ENCODE measurements at regions not wholly inside any gene's neighbourhood (a gene's known extent, or its start where the extent isn't known, plus 50 kb on each side); places are given as distances from the start of the nearest gene placed in this dataset.

DNA sequence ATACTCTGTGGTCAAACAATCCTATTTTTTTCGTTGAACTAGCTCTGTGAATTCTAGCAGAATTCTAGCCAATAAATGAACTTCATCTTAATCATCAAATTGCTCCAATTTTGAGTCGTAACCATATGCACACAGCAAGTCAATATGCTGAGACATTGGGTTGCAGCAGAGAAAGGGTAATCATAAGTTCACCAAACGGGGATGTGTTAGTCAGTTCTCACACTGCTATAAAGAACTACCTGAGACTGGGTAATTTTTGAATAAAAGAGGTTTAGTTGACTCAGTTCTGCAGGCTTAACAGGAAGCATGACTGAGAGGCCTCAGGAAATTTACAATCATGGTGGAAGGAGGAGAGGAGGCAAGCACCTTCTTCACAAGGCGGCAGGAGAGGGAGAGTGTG is 67.7 kb upstream of the ABCC4 start:
- no peaks in the 10 kb centered on the region for H3K27me3 ChIP-seq (ENCODE audit: control insufficient read depth in 1 of 2, insufficient read depth in 2 of 2, low read length in 2 of 2)
- no peak overlapping the region for H3K27ac ChIP-seq (ENCODE audit: low read length)
- H3K4me3 ChIP-seq (ENCODE audit: low read length in 2 of 2): no peak overlapping the region
- H3K9me3 ChIP-seq (ENCODE audit: control insufficient read depth in 2 of 2, low read length in 2 of 2): no peaks in the 10 kb centered on the region
- no peaks in the 10 kb centered on the region for H3K4me1 ChIP-seq (ENCODE audit: control insufficient read depth, insufficient read depth, low read length)
- H3K36me3 ChIP-seq (ENCODE audit: control insufficient read depth in 2 of 2, insufficient read depth in 2 of 2, low read length in 2 of 2): no peaks in the 10 kb centered on the region
- H3K9ac ChIP-seq (ENCODE audit: low read length in 2 of 2): no peak overlapping the region

DNA sequence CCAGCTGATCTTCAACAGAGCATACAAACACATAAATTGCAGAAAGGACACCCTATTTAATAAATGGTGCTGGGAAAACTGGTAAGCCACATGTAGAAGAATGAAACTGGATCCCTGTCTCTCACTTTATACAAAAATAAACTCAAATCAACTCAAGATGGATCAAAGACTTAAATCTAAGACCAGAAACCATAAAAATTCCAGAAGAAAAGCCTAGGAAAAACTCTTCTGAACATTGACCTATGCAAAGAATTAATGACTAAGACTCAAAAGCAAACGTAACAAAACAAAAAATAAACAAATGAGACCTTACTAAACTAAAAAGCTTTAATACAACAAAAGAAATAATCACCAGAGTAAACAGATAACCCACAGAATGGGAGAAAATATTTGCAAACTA is 74.5 kb upstream of the ABCC4 start:
- no peak overlapping the region for H3K9ac ChIP-seq (ENCODE audit: low read length in 2 of 2)
- H3K27ac ChIP-seq (ENCODE audit: low read length): no peak overlapping the region
- H3K4me3 ChIP-seq (ENCODE audit: low read length in 2 of 2): no peak overlapping the region
- H3K4me1 ChIP-seq (ENCODE audit: control insufficient read depth, insufficient read depth, low read length): peaks cover 5% of the 10 kb centered on the region
- H3K36me3 ChIP-seq (ENCODE audit: control insufficient read depth in 2 of 2, insufficient read depth in 2 of 2, low read length in 2 of 2): no peaks in the 10 kb centered on the region
- H3K27me3 ChIP-seq (ENCODE audit: control insufficient read depth in 1 of 2, insufficient read depth in 2 of 2, low read length in 2 of 2): no peaks in the 10 kb centered on the region
- H3K9me3 ChIP-seq (ENCODE audit: control insufficient read depth in 2 of 2, low read length in 2 of 2): no peaks in the 10 kb centered on the region

DNA sequence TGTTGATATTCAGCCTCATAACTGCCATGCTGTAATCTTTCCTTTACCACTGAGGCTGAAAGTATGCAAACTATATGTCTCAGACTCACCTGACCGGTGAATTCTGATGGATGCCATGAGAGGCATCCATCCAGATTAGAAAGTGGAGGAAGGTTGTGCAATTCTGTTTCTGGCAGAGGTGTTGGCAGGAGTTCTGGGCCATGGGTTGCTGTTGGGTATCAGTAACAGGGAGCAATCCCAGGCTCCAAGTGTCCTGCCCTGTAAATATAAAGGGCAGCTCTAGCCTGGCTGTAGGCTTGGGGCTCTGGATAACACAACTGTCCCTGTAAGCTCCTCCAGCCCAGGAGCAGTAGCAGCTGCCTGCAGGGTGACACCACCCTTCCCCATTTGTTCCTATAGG is 77.4 kb upstream of the ABCC4 start:
- Histone ChIP-seq H3K27ac (ENCODE audit: low read length) (no peak overlapping the region), H3K36me3 (ENCODE audit: control insufficient read depth in 2 of 2, insufficient read depth in 2 of 2, low read length in 2 of 2) (no peaks in the 10 kb centered on the region), H3K4me1 (ENCODE audit: control insufficient read depth, insufficient read depth, low read length) (peaks cover 5% of the 10 kb centered on the region), H3K9me3 (ENCODE audit: control insufficient read depth in 2 of 2, low read length in 2 of 2) (no peaks in the 10 kb centered on the region), H3K4me3 (ENCODE audit: low read length in 2 of 2) (no peak overlapping the region), H3K27me3 (ENCODE audit: control insufficient read depth in 1 of 2, insufficient read depth in 2 of 2, low read length in 2 of 2) (no peaks in the 10 kb centered on the region), H3K9ac (ENCODE audit: low read length in 2 of 2) (no peak overlapping the region)

DNA sequence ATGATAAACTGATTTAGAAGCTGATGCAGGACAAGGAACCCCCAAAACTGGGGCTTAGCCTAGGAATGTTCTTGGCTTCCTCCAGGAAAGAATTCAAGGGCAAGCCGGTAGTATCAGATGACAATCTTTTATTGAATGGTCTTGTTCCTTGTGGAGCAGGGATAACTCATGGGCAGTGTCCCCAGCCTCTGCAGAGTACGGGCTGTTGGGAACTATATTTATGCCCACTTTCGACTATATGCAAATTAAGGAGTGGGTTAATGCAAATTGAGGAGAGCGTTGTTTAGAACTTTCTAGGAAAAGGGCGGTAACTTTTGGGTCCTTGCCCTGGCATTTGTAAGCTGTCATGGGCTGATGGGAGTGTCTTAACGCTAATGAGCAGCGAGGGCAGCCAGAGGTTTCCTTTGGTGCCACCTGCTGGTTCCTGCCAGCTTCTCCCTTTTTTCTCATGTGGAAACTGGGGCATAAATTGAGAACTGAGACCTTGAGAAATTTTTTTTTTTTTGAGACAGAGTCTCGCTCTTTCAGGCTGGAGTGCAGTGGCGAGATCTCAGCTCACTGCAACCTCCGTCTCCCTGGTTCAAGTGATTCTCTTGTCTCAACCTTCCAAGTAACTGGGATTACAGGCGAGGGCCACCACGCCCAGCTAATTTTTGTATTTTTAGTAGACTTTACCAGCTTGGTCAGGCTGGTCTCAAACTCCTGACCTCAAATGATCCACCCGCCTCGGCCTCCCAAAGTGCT is 79.4 kb upstream of the ABCC4 start:
- no peak overlapping the region for H3K27ac ChIP-seq (ENCODE audit: low read length)
- no peaks in the 10 kb centered on the region for H3K27me3 ChIP-seq (ENCODE audit: control insufficient read depth in 1 of 2, insufficient read depth in 2 of 2, low read length in 2 of 2)
- H3K4me3 ChIP-seq (ENCODE audit: low read length in 2 of 2): peak overlapping the region in 1 of 2 donors; percentile 44
- no peaks in the 10 kb centered on the region for H3K9me3 ChIP-seq (ENCODE audit: control insufficient read depth in 2 of 2, low read length in 2 of 2)
- no peaks in the 10 kb centered on the region for H3K36me3 ChIP-seq (ENCODE audit: control insufficient read depth in 2 of 2, insufficient read depth in 2 of 2, low read length in 2 of 2)
- H3K9ac ChIP-seq (ENCODE audit: low read length in 2 of 2): no peak overlapping the region
- peaks cover 9% of the 10 kb centered on the region for H3K4me1 ChIP-seq (ENCODE audit: control insufficient read depth, insufficient read depth, low read length)

DNA sequence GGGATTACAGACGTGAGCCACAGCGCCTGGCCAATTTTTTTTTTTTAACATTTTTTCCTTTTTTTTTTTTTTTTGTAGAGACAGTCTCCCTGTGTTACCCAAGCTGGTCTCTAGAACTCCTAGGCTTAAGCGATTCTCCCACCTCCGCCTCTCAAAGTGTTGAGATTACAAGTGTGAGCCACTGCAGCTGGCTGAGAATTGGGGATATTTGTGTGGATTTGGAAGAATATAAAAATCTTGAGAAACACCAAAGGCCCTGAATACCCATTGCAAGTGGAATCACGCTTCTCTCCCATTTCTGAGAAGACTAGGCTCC is 79.9 kb upstream of the ABCC4 start:
- H3K4me3 ChIP-seq (ENCODE audit: low read length in 2 of 2): no peak overlapping the region
- H3K9ac ChIP-seq (ENCODE audit: low read length in 2 of 2): no peak overlapping the region
- no peaks in the 10 kb centered on the region for H3K36me3 ChIP-seq (ENCODE audit: control insufficient read depth in 2 of 2, insufficient read depth in 2 of 2, low read length in 2 of 2)
- H3K9me3 ChIP-seq (ENCODE audit: control insufficient read depth in 2 of 2, low read length in 2 of 2): no peaks in the 10 kb centered on the region
- peaks cover 10% of the 10 kb centered on the region for H3K4me1 ChIP-seq (ENCODE audit: control insufficient read depth, insufficient read depth, low read length)
- H3K27ac ChIP-seq (ENCODE audit: low read length): no peak overlapping the region
- no peaks in the 10 kb centered on the region for H3K27me3 ChIP-seq (ENCODE audit: control insufficient read depth in 1 of 2, insufficient read depth in 2 of 2, low read length in 2 of 2)

DNA sequence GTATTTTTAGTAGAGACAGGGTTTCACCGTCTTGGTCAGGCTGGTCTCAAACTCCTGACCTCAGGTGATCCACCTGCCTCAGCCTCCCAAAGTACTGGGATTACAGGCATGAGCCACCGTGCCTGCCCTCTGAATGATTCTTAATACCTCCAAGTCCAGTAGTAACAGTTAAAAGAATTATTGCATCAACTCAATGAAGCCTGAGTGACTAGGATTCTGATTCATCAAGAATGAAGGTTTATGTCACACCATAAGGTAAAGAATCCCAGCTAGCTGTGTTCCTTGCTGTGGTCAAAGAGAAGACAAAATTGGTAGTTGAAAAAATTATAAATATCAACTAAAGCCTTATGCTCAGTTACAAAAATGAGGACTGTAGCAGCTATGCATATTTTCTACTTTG is 81.2 kb upstream of the ABCC4 start:
- no peak overlapping the region for H3K9ac ChIP-seq (ENCODE audit: low read length in 2 of 2)
- H3K9me3 ChIP-seq (ENCODE audit: control insufficient read depth in 2 of 2, low read length in 2 of 2): no peaks in the 10 kb centered on the region
- no peaks in the 10 kb centered on the region for H3K27me3 ChIP-seq (ENCODE audit: control insufficient read depth in 1 of 2, insufficient read depth in 2 of 2, low read length in 2 of 2)
- H3K36me3 ChIP-seq (ENCODE audit: control insufficient read depth in 2 of 2, insufficient read depth in 2 of 2, low read length in 2 of 2): no peaks in the 10 kb centered on the region
- H3K4me3 ChIP-seq (ENCODE audit: low read length in 2 of 2): no peak overlapping the region
- H3K4me1 ChIP-seq (ENCODE audit: control insufficient read depth, insufficient read depth, low read length): peaks cover 13% of the 10 kb centered on the region
- H3K27ac ChIP-seq (ENCODE audit: low read length): no peak overlapping the region

DNA sequence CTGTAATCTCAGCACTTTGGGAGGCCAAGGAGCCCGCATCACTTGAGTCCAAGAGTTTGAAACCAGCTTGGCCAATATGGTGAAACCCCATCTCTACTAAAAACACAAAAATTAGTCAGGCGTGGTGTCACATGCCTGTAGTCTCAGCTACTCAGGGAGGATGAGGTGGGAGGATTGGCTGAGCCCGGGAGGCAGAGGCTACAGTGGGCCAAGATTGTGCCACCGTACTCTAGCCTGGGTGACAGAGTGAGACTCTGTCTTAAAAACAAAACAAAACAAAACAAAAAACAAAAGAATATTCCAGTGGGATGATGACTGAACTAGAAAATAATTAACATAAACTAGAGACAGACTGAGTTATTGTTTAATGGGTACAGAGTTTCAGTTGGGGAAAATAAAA is 81.7 kb upstream of the ABCC4 start:
- no peaks in the 10 kb centered on the region for H3K27me3 ChIP-seq (ENCODE audit: control insufficient read depth in 1 of 2, insufficient read depth in 2 of 2, low read length in 2 of 2)

DNA sequence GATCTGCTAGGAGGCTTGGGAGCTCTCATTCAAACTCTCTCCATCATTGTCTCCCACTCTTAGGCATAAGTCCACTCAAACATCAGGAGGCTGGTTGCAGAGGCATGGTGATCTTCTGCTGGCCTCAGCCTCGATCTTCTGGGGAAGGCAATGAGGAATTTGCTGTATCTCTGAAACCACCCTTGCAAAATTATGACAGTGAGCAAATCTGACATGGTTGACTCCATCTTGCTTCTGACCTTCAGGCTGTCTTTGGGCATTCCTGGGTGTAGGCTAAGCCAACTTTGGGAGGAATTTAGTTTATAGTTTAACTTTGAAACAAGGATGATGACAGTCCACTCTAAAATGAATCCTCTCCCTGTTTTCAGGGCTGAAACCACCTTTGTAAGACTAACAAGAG is 84.1 kb upstream of the ABCC4 start:
- Histone ChIP-seq H3K4me3 (ENCODE audit: low read length in 2 of 2) (no peak overlapping the region), H3K36me3 (ENCODE audit: control insufficient read depth in 2 of 2, insufficient read depth in 2 of 2, low read length in 2 of 2) (no peaks in the 10 kb centered on the region), H3K9ac (ENCODE audit: low read length in 2 of 2) (no peak overlapping the region), H3K27me3 (ENCODE audit: control insufficient read depth in 1 of 2, insufficient read depth in 2 of 2, low read length in 2 of 2) (no peaks in the 10 kb centered on the region), H3K4me1 (ENCODE audit: control insufficient read depth, insufficient read depth, low read length) (peaks cover 11% of the 10 kb centered on the region), H3K27ac (ENCODE audit: low read length) (no peak overlapping the region), H3K9me3 (ENCODE audit: control insufficient read depth in 2 of 2, low read length in 2 of 2) (no peaks in the 10 kb centered on the region)

More for the DNA sequence above, 81.7 kb upstream of the ABCC4 start:
- Histone ChIP-seq H3K36me3 (ENCODE audit: control insufficient read depth in 2 of 2, insufficient read depth in 2 of 2, low read length in 2 of 2) (no peaks in the 10 kb centered on the region), H3K9me3 (ENCODE audit: control insufficient read depth in 2 of 2, low read length in 2 of 2) (no peaks in the 10 kb centered on the region), H3K27ac (ENCODE audit: low read length) (no peak overlapping the region), H3K4me3 (ENCODE audit: low read length in 2 of 2) (no peak overlapping the region), H3K4me1 (ENCODE audit: control insufficient read depth, insufficient read depth, low read length) (peaks cover 13% of the 10 kb centered on the region), H3K9ac (ENCODE audit: low read length in 2 of 2) (no peak overlapping the region)

DNA sequence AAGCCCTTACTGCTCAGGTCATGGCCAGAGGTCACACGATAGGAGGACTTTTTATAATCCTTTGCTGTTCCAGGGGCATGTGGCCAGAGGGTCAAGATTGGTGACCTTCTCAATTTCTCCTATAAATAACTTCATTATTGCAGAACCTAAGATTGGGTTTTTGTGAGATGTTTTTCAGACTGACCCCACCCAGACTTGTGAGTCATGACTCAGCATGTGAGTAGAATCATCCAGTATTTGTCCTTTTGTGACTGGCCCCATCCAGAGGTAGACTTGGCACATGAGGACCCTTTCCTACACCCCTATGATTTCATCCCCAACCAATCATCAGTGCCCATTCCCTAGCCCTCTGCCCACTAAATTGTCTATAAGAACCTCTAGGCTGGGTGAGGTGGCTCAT is 84.5 kb upstream of the ABCC4 start:
- Histone ChIP-seq H3K4me3 (ENCODE audit: low read length in 2 of 2) (no peak overlapping the region), H3K36me3 (ENCODE audit: control insufficient read depth in 2 of 2, insufficient read depth in 2 of 2, low read length in 2 of 2) (no peaks in the 10 kb centered on the region), H3K4me1 (ENCODE audit: control insufficient read depth, insufficient read depth, low read length) (peaks cover 8% of the 10 kb centered on the region), H3K27me3 (ENCODE audit: control insufficient read depth in 1 of 2, insufficient read depth in 2 of 2, low read length in 2 of 2) (no peaks in the 10 kb centered on the region), H3K9me3 (ENCODE audit: control insufficient read depth in 2 of 2, low read length in 2 of 2) (no peaks in the 10 kb centered on the region), H3K9ac (ENCODE audit: low read length in 2 of 2) (no peak overlapping the region), H3K27ac (ENCODE audit: low read length) (no peak overlapping the region)

DNA sequence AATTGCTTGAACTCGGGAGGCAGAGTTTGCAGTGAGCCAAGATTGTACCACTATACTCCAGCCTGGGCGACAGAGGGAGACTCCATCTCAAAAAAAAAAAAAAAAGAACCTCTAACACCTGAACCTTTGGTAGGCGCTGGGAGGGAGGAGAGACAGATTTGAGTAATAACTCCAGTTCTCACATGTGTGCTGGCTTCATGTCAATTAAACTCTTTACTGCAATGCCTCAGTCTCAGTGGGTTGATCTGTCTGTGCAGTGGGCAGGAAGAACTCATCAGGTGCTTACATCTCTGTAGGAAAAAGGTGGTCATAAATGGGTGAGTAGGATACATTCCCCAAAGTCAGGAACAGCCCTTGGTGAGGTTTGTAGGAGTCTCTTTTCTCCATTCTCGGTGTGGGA is 85.1 kb upstream of the ABCC4 start:
- no peak overlapping the region for H3K9ac ChIP-seq (ENCODE audit: low read length in 2 of 2)
- no peaks in the 10 kb centered on the region for H3K27me3 ChIP-seq (ENCODE audit: control insufficient read depth in 1 of 2, insufficient read depth in 2 of 2, low read length in 2 of 2)
- H3K36me3 ChIP-seq (ENCODE audit: control insufficient read depth in 2 of 2, insufficient read depth in 2 of 2, low read length in 2 of 2): no peaks in the 10 kb centered on the region
- H3K27ac ChIP-seq (ENCODE audit: low read length): no peak overlapping the region
- H3K4me3 ChIP-seq (ENCODE audit: low read length in 2 of 2): no peak overlapping the region
- no peaks in the 10 kb centered on the region for H3K9me3 ChIP-seq (ENCODE audit: control insufficient read depth in 2 of 2, low read length in 2 of 2)
- peaks cover 8% of the 10 kb centered on the region for H3K4me1 ChIP-seq (ENCODE audit: control insufficient read depth, insufficient read depth, low read length)

DNA sequence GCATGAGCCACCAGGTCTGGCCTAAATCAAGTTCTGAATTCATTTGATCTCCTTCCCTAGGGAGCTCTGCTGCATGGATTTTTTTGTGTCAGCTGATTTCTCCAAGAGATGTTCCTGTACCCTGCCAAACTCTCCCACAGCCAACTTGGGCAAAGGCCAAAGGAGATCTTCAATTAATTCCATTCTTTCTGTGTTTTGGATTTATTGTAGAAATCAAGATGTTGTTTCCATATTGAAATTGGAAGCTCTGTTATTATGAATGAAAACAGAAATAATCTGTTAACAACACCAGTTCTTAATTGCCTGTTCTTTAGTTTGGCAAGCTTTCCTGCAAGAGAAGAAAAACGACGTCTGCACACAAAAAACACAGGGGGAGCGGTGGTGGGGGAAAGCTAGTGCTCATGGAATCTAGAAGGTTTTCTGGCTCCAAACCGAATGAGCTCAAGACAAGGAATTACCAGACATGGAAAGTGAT is 86.5 kb upstream of the ABCC4 start:
- Histone ChIP-seq H3K36me3 (ENCODE audit: control insufficient read depth in 2 of 2, insufficient read depth in 2 of 2, low read length in 2 of 2) (no peaks in the 10 kb centered on the region), H3K9ac (ENCODE audit: low read length in 2 of 2) (no peak overlapping the region), H3K27ac (ENCODE audit: low read length) (peak overlapping the region; percentile 6), H3K27me3 (ENCODE audit: control insufficient read depth in 1 of 2, insufficient read depth in 2 of 2, low read length in 2 of 2) (no peaks in the 10 kb centered on the region), H3K4me1 (ENCODE audit: control insufficient read depth, insufficient read depth, low read length) (peaks cover 12% of the 10 kb centered on the region), H3K4me3 (ENCODE audit: low read length in 2 of 2) (no peak overlapping the region), H3K9me3 (ENCODE audit: control insufficient read depth in 2 of 2, low read length in 2 of 2) (no peaks in the 10 kb centered on the region)

Data from stomach smooth muscle (tissue), 2 donors.